CD14-positive monocyte (primary cell): ENCODE measurements at regions not wholly inside any gene's neighbourhood (a gene's known extent, or its start where the extent isn't known, plus 50 kb on each side); places are given as distances from the start of the nearest gene placed in this dataset.

Source experiments
- DNase-seq, 3 donors: peaks; one replicate each; pipeline ENCODE4 v3.0.0-alpha.2; 2011 to 2022
- H2AFZ ChIP-seq: 2 replicates; pipeline ENCODE4 v1.6.0; 2012; ENCODE audit warnings: mild to moderate bottlenecking, low read depth, low read length, inconsistent platforms; ENCODE audit not compliant: insufficient read depth, poor library complexity, severe bottlenecking
- H3K27ac ChIP-seq, 2 donors: 1 replicate in 1 of 2; 2 replicates in 1 of 2; pipeline ENCODE4 v1.5.1; 2012 to 2013; ENCODE audit warnings: low read length in 2 of 2, control low read depth in 1 of 2, inconsistent platforms in 1 of 2, low read depth in 1 of 2, mild to moderate bottlenecking in 1 of 2
- H3K27me3 ChIP-seq, 2 donors: one replicate each; pipeline versions ENCODE4 v1.6.0 to v1.6.1; 2011 to 2013; ENCODE audit warnings: low read length in 2 of 2; ENCODE audit not compliant: control insufficient read depth in 2 of 2, insufficient read depth in 2 of 2
- H3K36me3 ChIP-seq, 2 donors: replicated peaks in 1 of 2; 1 replicate in 1 of 2; 2 replicates in 1 of 2; pipeline versions ENCODE4 v1.5.1 to v1.6.1; 2012 to 2013; ENCODE audit warnings: low read length in 2 of 2, control low read depth in 1 of 2, inconsistent platforms in 1 of 2, mild to moderate bottlenecking in 1 of 2; ENCODE audit not compliant: insufficient read depth in 2 of 2, control insufficient read depth in 1 of 2
- H3K4me1 ChIP-seq, 2 donors: 1 replicate in 1 of 2; 2 replicates in 1 of 2; pipeline versions ENCODE4 v1.5.1 to v1.6.1; 2012 to 2013; ENCODE audit warnings: low read length in 2 of 2, control low read depth in 1 of 2, inconsistent platforms in 1 of 2, mild to moderate bottlenecking in 1 of 2, moderate library complexity in 1 of 2; ENCODE audit not compliant: insufficient read depth in 2 of 2, control insufficient read depth in 1 of 2
- H3K4me2 ChIP-seq: replicated peaks from 2 replicates; pipeline ENCODE3; 2012; ENCODE audit warnings: low read length, moderate library complexity, mild to moderate bottlenecking; ENCODE audit not compliant: poor library complexity, severe bottlenecking; ENCODE audit errors: extremely low read depth
- H3K4me3 ChIP-seq, 3 experiments: fragments of 200-600 bp in 1 of 3; sonication (generic) in 1 of 3; replicated peaks in 1 of 3; 1 replicate in 2 of 3; 2 replicates in 1 of 3; pipeline ENCODE4 v1.5.1; 2011 to 2013; ENCODE audit warnings: low read length in 3 of 3, mild to moderate bottlenecking in 3 of 3, control low read depth in 2 of 3, low read depth in 2 of 3, inconsistent platforms in 1 of 3, moderate library complexity in 1 of 3
- H3K79me2 ChIP-seq: 2 replicates; pipeline ENCODE4 v1.6.0; 2012; ENCODE audit warnings: mild to moderate bottlenecking, control low read depth, inconsistent platforms, low read length, moderate library complexity; ENCODE audit not compliant: insufficient read depth
- H3K9ac ChIP-seq: 2 replicates; pipeline ENCODE4 v1.6.0; 2017; ENCODE audit warnings: low read length, mild to moderate bottlenecking; ENCODE audit not compliant: insufficient read depth, poor library complexity, severe bottlenecking
- H3K9me3 ChIP-seq, 2 donors: replicated peaks in 1 of 2; 1 replicate in 1 of 2; 2 replicates in 1 of 2; pipeline versions ENCODE4 v1.5.1 to v1.6.1; 2012 to 2013; ENCODE audit warnings: low read length in 2 of 2, control low read depth in 1 of 2; ENCODE audit not compliant: control insufficient read depth in 1 of 2, insufficient read depth in 1 of 2
- H4K20me1 ChIP-seq: 2 replicates; pipeline ENCODE4 v1.6.0; 2012; ENCODE audit warnings: mild to moderate bottlenecking, low read length, control low read depth, moderate library complexity; ENCODE audit not compliant: insufficient read depth
- H3K27ac Mint-ChIP-seq, 7 donors: one replicate each; pipeline ENCODE4 v1.8.0; 2020; ENCODE audit warnings: mild to moderate bottlenecking in 7 of 7, mixed read lengths in 7 of 7, moderate library complexity in 6 of 7, inconsistent platforms in 2 of 7
- H3K27me3 Mint-ChIP-seq, 3 donors: one replicate each; pipeline ENCODE4 v1.8.0; 2021 to 2022; ENCODE audit warnings: low read depth in 3 of 3, mild to moderate bottlenecking in 3 of 3, mixed read lengths in 3 of 3, moderate library complexity in 3 of 3, inconsistent platforms in 1 of 3
- H3K36me3 Mint-ChIP-seq, 2 donors: one replicate each; pipeline ENCODE4 v1.8.0; 2020; ENCODE audit warnings: mixed read lengths in 2 of 2, inconsistent platforms in 1 of 2, mild to moderate bottlenecking in 1 of 2
- H3K4me1 Mint-ChIP-seq: one replicate; pipeline ENCODE4 v1.8.0; 2020; ENCODE audit warnings: mild to moderate bottlenecking, mixed read lengths
- H3K4me3 Mint-ChIP-seq, 2 donors: one replicate each; pipeline ENCODE4 v1.8.0; 2020; ENCODE audit warnings: mild to moderate bottlenecking in 2 of 2, mixed read lengths in 2 of 2, moderate library complexity in 1 of 2
- H3K9me3 Mint-ChIP-seq, 7 donors: one replicate each; pipeline ENCODE4 v1.8.0; 2020 to 2022; ENCODE audit warnings: mixed read lengths in 7 of 7, mild to moderate bottlenecking in 6 of 7, moderate library complexity in 6 of 7, inconsistent platforms in 2 of 7
- CTCF ChIP-seq: fragments of 200-600 bp; IDR thresholded peaks from one replicate; pipeline ENCODE4 v1.8.0; 2022; ENCODE audit warnings: antibody characterized with exemption, mild to moderate bottlenecking
- WGBS: methylation state at CpG from one replicate; pipeline ENCODE4 v1.1.5; 2013; ENCODE audit warnings: missing lambda C conversion rate; ENCODE audit not compliant: insufficient coverage; 5-methylcytosine and 5-hydroxymethylcytosine counted together
- intact Hi-C, 2 donors: fragments of 100-400 bp; cut with micrococcal nuclease; formaldehyde crosslinking; loops; one replicate each; pipeline versions ENCODE4 v1.15.0 to v1.15.1; 2023

- no peaks in the 10 kb centered on the region for H3K79me2 ChIP-seq
- H3K36me3 Mint-ChIP-seq = no peaks in the 10 kb centered on the region
- no peak overlapping the region for H3K4me3 ChIP-seq
- WGBS = no CpG with 5 or more reads among the region's 3 CpGs
- H3K27me3 Mint-ChIP-seq = peaks cover 0 to 3% (median 0%) of the 10 kb centered on the region in 3 donors
- no peak overlapping the region for H3K27ac Mint-ChIP-seq
- no peak for TF ChIP-seq CTCF
- no peak overlapping the region for H3K27ac ChIP-seq
- no peak overlapping the region for H3K9ac ChIP-seq
- no peak overlapping the region for H2AFZ ChIP-seq
- H3K4me1 Mint-ChIP-seq = peaks cover 14% of the 10 kb centered on the region
- H3K9me3 ChIP-seq = no peaks in the 10 kb centered on the region
- H3K4me1 ChIP-seq = peaks cover 12 to 13% of the 10 kb centered on the region in 2 donors
- H3K4me3 Mint-ChIP-seq = no peak overlapping the region
- H3K9me3 Mint-ChIP-seq = peaks cover 0 to 7% (median 3%) of the 10 kb centered on the region in 7 donors
- no peaks in the 10 kb centered on the region for H3K27me3 ChIP-seq
- no peak for DNase-seq
- intact Hi-C loops = no loop called here
- no peak overlapping the region for H3K4me2 ChIP-seq
- H3K36me3 ChIP-seq = no peaks in the 10 kb centered on the region
- no peaks in the 10 kb centered on the region for H4K20me1 ChIP-seq
These were observed 179.9 kb upstream of the EEA1 start for GRCh38 chr12:93108985-93109384.

- no peak overlapping the region for H3K27ac Mint-ChIP-seq
- H3K27ac ChIP-seq = no peak overlapping the region
- peaks cover 12 to 18% of the 10 kb centered on the region in 2 donors for H3K4me1 ChIP-seq
- no peak for DNase-seq
- no peaks in the 10 kb centered on the region for H4K20me1 ChIP-seq
- no peak overlapping the region for H2AFZ ChIP-seq
- no peak for TF ChIP-seq CTCF
- peaks cover 0 to 7% (median 3%) of the 10 kb centered on the region in 7 donors for H3K9me3 Mint-ChIP-seq
- no peaks in the 10 kb centered on the region for H3K36me3 Mint-ChIP-seq
- WGBS = no CpG with 5 or more reads among the region's 4 CpGs
- H3K36me3 ChIP-seq = no peaks in the 10 kb centered on the region
- no peak overlapping the region for H3K4me3 Mint-ChIP-seq
- no peaks in the 10 kb centered on the region for H3K9me3 ChIP-seq
- intact Hi-C loops = no loop called here
- no peaks in the 10 kb centered on the region for H3K27me3 ChIP-seq
- H3K4me3 ChIP-seq = no peak overlapping the region
- H3K4me1 Mint-ChIP-seq = peaks cover 16% of the 10 kb centered on the region
- no peaks in the 10 kb centered on the region for H3K79me2 ChIP-seq
- H3K4me2 ChIP-seq = no peak overlapping the region
- H3K27me3 Mint-ChIP-seq = peaks cover 0 to 3% (median 0%) of the 10 kb centered on the region in 3 donors
- H3K9ac ChIP-seq = no peak overlapping the region
These were observed 180.6 kb upstream of the EEA1 start for GRCh38 chr12:93109551-93110203.
